Keratinocyte (primary cell): ENCODE measurements at regions not wholly inside any gene's neighbourhood (a gene's known extent, or its start where the extent isn't known, plus 50 kb on each side); places are given as distances from the start of the nearest gene placed in this dataset.

ENCODE experiments used
- CTCF ChIP-seq, 3 experiments: IDR thresholded peaks in 1 of 3; conservative IDR thresholded peaks in 1 of 3; optimal IDR thresholded peaks in 1 of 3; 2 replicates in 2 of 3; 3 replicates in 1 of 3; pipeline versions ENCODE3 to v1.5.1; 2011; ENCODE audit warnings: low read length in 3 of 3, mild to moderate bottlenecking in 3 of 3, moderate library complexity in 2 of 3, control low read depth in 1 of 3, inconsistent platforms in 1 of 3; ENCODE audit not compliant: insufficient read depth in 2 of 3; ENCODE audit errors: extremely low read depth in 1 of 3
- EZH2 ChIP-seq: IDR thresholded peaks from one replicate; pipeline ENCODE4 v1.6.1; 2012; ENCODE audit warnings: inconsistent platforms, mild to moderate bottlenecking, low read length, moderate library complexity

DNA sequence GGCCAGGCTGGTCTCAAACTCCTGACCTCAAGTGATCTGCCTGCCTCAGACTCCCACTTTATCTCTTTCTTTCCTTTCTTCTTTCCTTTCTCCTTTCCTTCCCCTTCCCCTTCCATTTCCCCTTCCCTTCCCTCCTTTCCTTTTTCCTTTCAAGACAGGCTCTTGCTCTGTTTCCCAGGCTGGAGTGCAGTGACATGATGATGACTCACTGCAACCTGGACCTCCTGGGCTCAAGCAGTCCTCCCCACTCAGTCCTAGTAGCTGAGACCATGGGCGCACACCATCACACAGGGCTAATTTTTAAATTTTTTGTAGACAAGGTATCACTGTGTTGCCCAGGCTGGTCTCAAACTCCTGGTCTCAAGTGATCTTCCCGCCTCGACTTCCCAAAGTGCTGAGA lies 377.6 kb upstream of the ZFP64 start:
- TF ChIP-seq CTCF (optimal IDR thresholded peaks at IDR 0.05 in 1 of 3, IDR thresholded peaks at IDR 0.05 in 1 of 3, conservative IDR thresholded peaks at IDR 0.05 in 1 of 3; ENCODE audit: extremely low read depth in 1 of 3, insufficient read depth in 2 of 3, low read length in 3 of 3) (no peak), EZH2 (no peak)
